Fibroblast of villous mesenchyme (primary cell): ENCODE measurements at regions not wholly inside any gene's neighbourhood (a gene's known extent, or its start where the extent isn't known, plus 50 kb on each side); places are given as distances from the start of the nearest gene placed in this dataset.
"Not testable (repeated sequence)": the region's sequence is repeated elsewhere in the genome, so short reads cannot be mapped to it uniquely, and the experiment has no call there.

ENCODE experiments used
- DNase-seq: peaks from one replicate; pipeline ENCODE4 v3.0.0-alpha.2; 2010; ENCODE audit warnings: low read depth
- H3K4me3 ChIP-seq: 2 replicates; pipeline ENCODE4 v1.5.1; 2011; ENCODE audit warnings: low read depth, mild to moderate bottlenecking, low read length
- TF ChIP-seq, protein P1 (sequence below): IDR thresholded peaks from 2 replicates; pipeline ENCODE4 v1.5.1; 2012; ENCODE audit warnings: low read depth, mild to moderate bottlenecking, low read length; ENCODE audit not compliant: insufficient read depth

DNA sequence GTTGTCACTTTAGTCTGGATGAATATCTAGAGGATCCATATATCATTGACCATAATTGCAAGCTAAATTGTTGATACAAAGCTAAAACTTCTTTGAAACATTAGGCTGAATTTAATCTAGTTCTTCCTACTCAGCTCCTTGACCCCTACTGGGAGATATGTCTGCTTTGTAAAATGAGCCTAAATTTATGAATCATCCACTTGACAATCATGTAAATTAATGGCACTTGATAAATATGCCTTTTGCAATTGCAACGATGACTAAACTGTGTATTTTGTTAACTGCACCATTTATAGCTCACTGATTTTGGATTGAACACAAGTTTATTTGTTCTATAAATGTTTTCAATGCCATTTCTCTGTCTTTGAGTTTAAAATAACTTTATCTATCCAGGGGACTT lies 1616.5 kb upstream of the FLRT2 start:
- DNase-seq, result no peak
- no peak overlapping the region for H3K4me3 ChIP-seq
- TF ChIP-seq, protein P1, sequence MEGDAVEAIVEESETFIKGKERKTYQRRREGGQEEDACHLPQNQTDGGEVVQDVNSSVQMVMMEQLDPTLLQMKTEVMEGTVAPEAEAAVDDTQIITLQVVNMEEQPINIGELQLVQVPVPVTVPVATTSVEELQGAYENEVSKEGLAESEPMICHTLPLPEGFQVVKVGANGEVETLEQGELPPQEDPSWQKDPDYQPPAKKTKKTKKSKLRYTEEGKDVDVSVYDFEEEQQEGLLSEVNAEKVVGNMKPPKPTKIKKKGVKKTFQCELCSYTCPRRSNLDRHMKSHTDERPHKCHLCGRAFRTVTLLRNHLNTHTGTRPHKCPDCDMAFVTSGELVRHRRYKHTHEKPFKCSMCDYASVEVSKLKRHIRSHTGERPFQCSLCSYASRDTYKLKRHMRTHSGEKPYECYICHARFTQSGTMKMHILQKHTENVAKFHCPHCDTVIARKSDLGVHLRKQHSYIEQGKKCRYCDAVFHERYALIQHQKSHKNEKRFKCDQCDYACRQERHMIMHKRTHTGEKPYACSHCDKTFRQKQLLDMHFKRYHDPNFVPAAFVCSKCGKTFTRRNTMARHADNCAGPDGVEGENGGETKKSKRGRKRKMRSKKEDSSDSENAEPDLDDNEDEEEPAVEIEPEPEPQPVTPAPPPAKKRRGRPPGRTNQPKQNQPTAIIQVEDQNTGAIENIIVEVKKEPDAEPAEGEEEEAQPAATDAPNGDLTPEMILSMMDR, result no peak

- TF ChIP-seq, protein P1, result no peak
- DNase-seq, result no peak
- no peak overlapping the region for H3K4me3 ChIP-seq
Observed at GRCh38 chr14:83918546-83918945, 1611.4 kb upstream of the FLRT2 start.

DNA sequence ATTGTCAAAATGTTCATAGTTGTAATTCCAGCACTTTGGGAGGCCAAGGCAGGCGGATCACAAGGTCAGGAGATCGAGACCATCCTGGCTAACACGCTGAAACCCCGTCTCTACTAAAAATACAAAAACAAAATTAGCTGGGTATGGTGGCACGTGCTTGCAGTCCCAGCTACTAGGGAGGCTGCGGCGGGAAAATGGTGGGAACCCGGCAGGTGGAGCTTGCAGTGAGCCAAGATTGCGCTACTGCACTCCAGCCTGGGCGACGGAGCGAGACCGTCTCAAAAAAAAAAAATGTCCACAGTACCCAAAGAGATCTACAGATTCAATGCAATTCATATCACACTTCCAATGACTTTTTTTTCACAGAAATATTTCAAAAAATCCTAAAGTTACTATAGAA lies 1610.3 kb upstream of the FLRT2 start:
- not testable (repeated sequence) for H3K4me3 ChIP-seq, DNase-seq

DNA sequence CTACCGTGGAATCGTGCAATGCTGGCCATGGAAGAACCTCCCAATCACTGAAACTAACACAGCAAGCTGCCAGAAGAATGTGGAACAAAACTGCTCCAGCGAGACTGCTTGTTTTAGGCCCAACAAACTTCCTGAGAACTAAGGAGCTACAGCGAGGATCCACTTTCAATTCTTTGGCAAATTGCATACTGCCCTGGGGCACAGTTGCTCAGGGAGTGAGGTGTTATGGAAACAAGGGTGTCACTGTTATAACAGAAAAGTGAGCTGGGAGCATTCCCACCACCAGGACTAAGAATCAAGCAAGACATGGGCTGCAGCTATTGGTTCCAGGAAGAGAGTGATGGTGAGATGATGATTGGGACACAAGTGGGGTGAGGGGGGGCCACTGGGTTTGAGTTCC lies 1606.1 kb upstream of the FLRT2 start:
- H3K4me3 ChIP-seq, result no peak overlapping the region
- DNase-seq, result no peak
- TF ChIP-seq, protein P1, result no peak

GRCh38 chr14:83924259-83924658 lies 1605.7 kb upstream of the FLRT2 start:
- TF ChIP-seq, protein P1, result no peak
- H3K4me3 ChIP-seq, result no peak overlapping the region
- DNase-seq, result no peak

DNA sequence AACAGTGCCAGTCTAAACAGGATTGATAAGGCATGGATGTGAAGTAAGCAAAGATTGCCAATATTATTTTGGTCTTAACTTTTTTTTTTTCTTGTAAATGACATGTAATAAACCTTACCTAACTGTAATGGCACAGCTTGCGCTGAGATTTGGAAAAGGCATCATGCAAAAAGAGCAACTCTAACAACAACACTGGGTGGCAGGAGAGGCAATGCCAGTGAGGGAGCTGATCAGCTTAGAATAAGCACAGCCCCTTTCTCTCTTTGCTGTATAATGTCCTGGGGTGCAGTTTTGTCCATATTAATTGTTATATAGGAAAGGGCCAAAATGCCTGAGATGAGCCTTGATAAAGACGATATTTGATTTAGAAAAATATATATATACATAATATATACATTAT lies 1589.7 kb upstream of the FLRT2 start:
- TF ChIP-seq, protein P1, result peak; percentile 16
- DNase-seq, result no peak
- no peak overlapping the region for H3K4me3 ChIP-seq

- no peak for DNase-seq
- H3K4me3 ChIP-seq, result no peak overlapping the region
- TF ChIP-seq, protein P1, result no peak
Observed at GRCh38 chr14:83958359-83958758, 1571.6 kb upstream of the FLRT2 start.
